SK-N-SH (cell line): ENCODE measurements at regions not wholly inside any gene's neighbourhood (a gene's known extent, or its start where the extent isn't known, plus 50 kb on each side); places are given as distances from the start of the nearest gene placed in this dataset.

ENCODE experiments used
- CTCF ChIA-PET: fragments of 300-600, 350-600 bp; formaldehyde crosslinking; extraction: SDS; loops from one replicate; lab custom pipeline; 2021; lab: Yijun Ruan, JAX
- POLR2A ChIA-PET: fragments of 350-600 bp; sonication (Branson Sonifier 250); formaldehyde crosslinking; extraction: SDS; loops from one replicate; lab custom pipeline; 2020; ENCODE audit warnings: antibody characterized with exemption, inconsistent platforms; lab: Yijun Ruan, JAX
- DNase-seq: peaks from one replicate; pipeline ENCODE4 v3.0.0; 2012
- H2AFZ ChIP-seq: fragments of 200-600 bp; sonication (generic); 2 replicates; pipeline ENCODE4 v1.8.1; 2016; ENCODE audit warnings: antibody characterized with exemption, mild to moderate bottlenecking, low read depth
- H3F3A ChIP-seq: fragments of 200-600 bp; sonication (generic); replicated peaks from 2 replicates; pipeline ENCODE3; 2016; ENCODE audit warnings: antibody characterized with exemption, mild to moderate bottlenecking; ENCODE audit not compliant: insufficient read depth
- H3K27ac ChIP-seq, 2 experiments: fragments of 200-500 bp in 1 of 2; fragments of 200-600 bp in 1 of 2; sonication (Bioruptor generic) in 1 of 2; sonication (generic), shearing (Covaris generic) in 1 of 2; 2 replicates each; pipeline versions ENCODE4 v1.5.1 to v1.6.1; 2014 to 2016; ENCODE audit warnings: low read depth in 2 of 2, inconsistent platforms in 1 of 2, low read length in 1 of 2, mild to moderate bottlenecking in 1 of 2, mixed read lengths in 1 of 2
- H3K27me3 ChIP-seq: fragments of 200-600 bp; sonication (generic), shearing (Covaris generic); 2 replicates; pipeline ENCODE4 v1.6.1; 2016; ENCODE audit warnings: mixed run types; ENCODE audit not compliant: insufficient read depth
- H3K36me3 ChIP-seq, 2 experiments: fragments of 200-500 bp in 1 of 2; fragments of 200-600 bp in 1 of 2; sonication (Bioruptor generic) in 1 of 2; sonication (generic) in 1 of 2; replicated peaks in 1 of 2; 2 replicates each; pipeline versions ENCODE3 to v1.5.1; 2014 to 2016; ENCODE audit warnings: low read length in 1 of 2, mild to moderate bottlenecking in 1 of 2; ENCODE audit not compliant: insufficient read depth in 2 of 2, control insufficient read depth in 1 of 2
- H3K4me1 ChIP-seq, 2 experiments: fragments of 200-500 bp in 1 of 2; fragments of 200-600 bp in 1 of 2; sonication (Bioruptor generic) in 1 of 2; sonication (generic), shearing (Covaris generic) in 1 of 2; 2 replicates each; pipeline versions ENCODE4 v1.5.1 to v1.6.1; 2014 to 2016; ENCODE audit warnings: low read depth in 1 of 2, low read length in 1 of 2, mixed run types in 1 of 2; ENCODE audit not compliant: insufficient read depth in 2 of 2, control insufficient read depth in 1 of 2
- H3K4me2 ChIP-seq: fragments of 200-600 bp; sonication (generic), shearing (Covaris generic); 2 replicates; pipeline ENCODE4 v1.6.1; 2017; ENCODE audit warnings: mixed run types
- H3K4me3 ChIP-seq, 2 experiments: fragments of 200-500 bp in 1 of 2; fragments of 200-600 bp in 1 of 2; sonication (Bioruptor generic) in 1 of 2; sonication (generic), shearing (Covaris generic) in 1 of 2; 2 replicates each; pipeline versions ENCODE4 v1.5.1 to v1.8.1; 2014 to 2016; ENCODE audit warnings: low read depth in 2 of 2, inconsistent platforms in 1 of 2, low read length in 1 of 2, mild to moderate bottlenecking in 1 of 2, mixed read lengths in 1 of 2, moderate library complexity in 1 of 2
- H3K79me2 ChIP-seq: fragments of 200-600 bp; sonication (generic); 2 replicates; pipeline ENCODE4 v1.8.1; 2017; ENCODE audit warnings: mild to moderate bottlenecking; ENCODE audit not compliant: insufficient read depth
- H3K9ac ChIP-seq: fragments of 200-600 bp; sonication (generic); 2 replicates; pipeline ENCODE4 v1.6.1; 2017; ENCODE audit warnings: mixed run types
- H3K9me2 ChIP-seq: fragments of 200-600 bp; sonication (generic); 2 replicates; pipeline ENCODE4 v1.6.1; 2017; ENCODE audit warnings: mixed run types
- H3K9me3 ChIP-seq: fragments of 200-600 bp; sonication (generic); 2 replicates; pipeline ENCODE4 v1.6.1; 2017; ENCODE audit warnings: mixed run types, mild to moderate bottlenecking, moderate library complexity
- H4K20me1 ChIP-seq: fragments of 200-600 bp; sonication (generic); 2 replicates; pipeline ENCODE4 v1.6.1; 2017; ENCODE audit warnings: mild to moderate bottlenecking, mixed run types; ENCODE audit not compliant: insufficient read depth
- ELF1 ChIP-seq: IDR thresholded peaks from 2 replicates; pipeline ENCODE4 v1.4.0; 2012
- EZH2phosphoT487 ChIP-seq: fragments of 200-600 bp; sonication (generic); IDR thresholded peaks from 2 replicates; pipeline ENCODE4 v1.6.1; 2017; ENCODE audit warnings: low read depth, mixed run types, mild to moderate bottlenecking, antibody characterized with exemption, moderate library complexity, borderline replicate concordance
- FOSL2 ChIP-seq: IDR thresholded peaks from 2 replicates; pipeline ENCODE4 v1.4.0; 2012; ENCODE audit warnings: low read depth, mild to moderate bottlenecking, moderate library complexity, borderline replicate concordance
- FOXJ3 ChIP-seq: sonication (generic); formaldehyde crosslinking; IDR thresholded peaks from 2 replicates; pipeline ENCODE4 v1.5.1; 2020; ENCODE audit warnings: mild to moderate bottlenecking, missing genetic modification reagents
- GABPA ChIP-seq: IDR thresholded peaks from 2 replicates; pipeline ENCODE4 v1.4.0; 2012; ENCODE audit warnings: low read depth, mild to moderate bottlenecking
- IRF3 ChIP-seq: fragments of 150-350 bp; IDR thresholded peaks from 2 replicates; pipeline ENCODE4 v1.6.1; 2016; ENCODE audit warnings: mild to moderate bottlenecking, low read depth, low read length
- JUND ChIP-seq: IDR thresholded peaks from 2 replicates; pipeline ENCODE4 v1.4.0; 2012
- MXI1 ChIP-seq: IDR thresholded peaks from 2 replicates; pipeline ENCODE4 v1.6.1; 2012; ENCODE audit warnings: mild to moderate bottlenecking, low read depth, low read length, improper control_type of control experiment
- PBX3 ChIP-seq: IDR thresholded peaks from 2 replicates; pipeline ENCODE4; 2012
- RCOR1 ChIP-seq: fragments of 150-350 bp; IDR thresholded peaks from 2 replicates; pipeline ENCODE4 v1.6.1; 2017; ENCODE audit warnings: antibody characterized with exemption, low read length
- RFX5 ChIP-seq: IDR thresholded peaks from 2 replicates; pipeline ENCODE4 v1.6.1; 2012; ENCODE audit warnings: mild to moderate bottlenecking, improper control_type of control experiment, low read length
- SIN3A ChIP-seq: IDR thresholded peaks from 2 replicates; pipeline ENCODE4 v1.6.1; 2012; ENCODE audit warnings: low read depth, mild to moderate bottlenecking, low read length, moderate library complexity, borderline replicate concordance
- TEAD4 ChIP-seq: IDR thresholded peaks from 2 replicates; pipeline ENCODE4 v1.4.0; 2012; ENCODE audit warnings: mild to moderate bottlenecking, borderline replicate concordance; ENCODE audit not compliant: insufficient read depth
- WGBS: methylation state at CpG from one replicate; pipeline ENCODE4 v1.1.6; 2017; ENCODE audit warnings: low lambda C conversion rate; 5-methylcytosine and 5-hydroxymethylcytosine counted together
- TF ChIP-seq, protein P1 (sequence below): IDR thresholded peaks from 2 replicates; pipeline ENCODE4 v1.4.0; 2012; ENCODE audit warnings: low read depth, borderline replicate concordance
- TF ChIP-seq, protein P2 (sequence below): IDR thresholded peaks from 2 replicates; pipeline ENCODE4 v1.6.1; 2012; ENCODE audit warnings: mild to moderate bottlenecking, low read depth, low read length, moderate library complexity

GRCh38 chr18:70520867-70521266 lies 232.0 kb downstream of the SOCS6 start:
- WGBS: 12% methylated on average over 1 of the region's 1 CpG
- POLR2A ChIA-PET: no interaction called here

GRCh38 chr18:70513502-70514171 lies 224.8 kb downstream of the SOCS6 start:
- WGBS: 58% methylated on average over 8 of the region's 9 CpGs
- no peaks in the 10 kb centered on the region for H3F3A ChIP-seq
- H3K9me2 ChIP-seq: no peaks in the 10 kb centered on the region; the same call in 1 of the 2 replicates
- no peak overlapping the region for H3K27ac ChIP-seq
- no peaks in the 10 kb centered on the region for H3K27me3 ChIP-seq
- H3K4me1 ChIP-seq: no peaks in the 10 kb centered on the region; a peak in 1 of 4 replicates
- no peak for DNase-seq
- TF ChIP-seq JUND: no peak
- no peak overlapping the region for H3K4me3 ChIP-seq
- H3K79me2 ChIP-seq: no peaks in the 10 kb centered on the region
- H4K20me1 ChIP-seq: no peaks in the 10 kb centered on the region
- POLR2A ChIA-PET: no interaction called here
- no peak overlapping the region for H3K4me2 ChIP-seq
- no peak overlapping the region for H3K9ac ChIP-seq
- CTCF ChIA-PET: no interaction called here
- H3K36me3 ChIP-seq: no peaks in the 10 kb centered on the region
- H2AFZ ChIP-seq: no peak overlapping the region
- no peaks in the 10 kb centered on the region for H3K9me3 ChIP-seq

More at GRCh38 chr18:70520867-70521266, 232.0 kb downstream of the SOCS6 start:
- Histone ChIP-seq H3K4me2 (no peak overlapping the region), H3K27ac (no peak overlapping the region), H3K9me2 (no peaks in the 10 kb centered on the region; the same call in 1 of the 2 replicates), H4K20me1 (no peaks in the 10 kb centered on the region), H3K4me3 (no peak overlapping the region), H3K9me3 (no peaks in the 10 kb centered on the region), H3F3A (no peaks in the 10 kb centered on the region), H2AFZ (no peak overlapping the region), H3K27me3 (no peaks in the 10 kb centered on the region; the same call in 1 of the 2 replicates), H3K9ac (no peak overlapping the region), H3K36me3 (no peaks in the 10 kb centered on the region), H3K79me2 (no peaks in the 10 kb centered on the region), H3K4me1 (peaks cover 0 to 5% of the 10 kb centered on the region in 2 experiments; a peak in 2 of 4 replicates)
- no peak for TF ChIP-seq RFX5
- no peak for TF ChIP-seq FOSL2
- no peak for TF ChIP-seq FOXJ3
- TF ChIP-seq IRF3: no peak
- TF ChIP-seq GABPA: no peak
- TF ChIP-seq, protein P1, sequence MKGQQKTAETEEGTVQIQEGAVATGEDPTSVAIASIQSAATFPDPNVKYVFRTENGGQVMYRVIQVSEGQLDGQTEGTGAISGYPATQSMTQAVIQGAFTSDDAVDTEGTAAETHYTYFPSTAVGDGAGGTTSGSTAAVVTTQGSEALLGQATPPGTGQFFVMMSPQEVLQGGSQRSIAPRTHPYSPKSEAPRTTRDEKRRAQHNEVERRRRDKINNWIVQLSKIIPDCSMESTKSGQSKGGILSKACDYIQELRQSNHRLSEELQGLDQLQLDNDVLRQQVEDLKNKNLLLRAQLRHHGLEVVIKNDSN: no peak
- no peak for TF ChIP-seq ELF1
- no peak for TF ChIP-seq RCOR1
- no peak for TF ChIP-seq SIN3A
- DNase-seq: no peak
- CTCF ChIA-PET: interaction anchor here (1.0 kb wide), 1 partner anchor 30 kb away, joined by 3 read pairs; no protein-coding TSS in a partner anchor

DNA sequence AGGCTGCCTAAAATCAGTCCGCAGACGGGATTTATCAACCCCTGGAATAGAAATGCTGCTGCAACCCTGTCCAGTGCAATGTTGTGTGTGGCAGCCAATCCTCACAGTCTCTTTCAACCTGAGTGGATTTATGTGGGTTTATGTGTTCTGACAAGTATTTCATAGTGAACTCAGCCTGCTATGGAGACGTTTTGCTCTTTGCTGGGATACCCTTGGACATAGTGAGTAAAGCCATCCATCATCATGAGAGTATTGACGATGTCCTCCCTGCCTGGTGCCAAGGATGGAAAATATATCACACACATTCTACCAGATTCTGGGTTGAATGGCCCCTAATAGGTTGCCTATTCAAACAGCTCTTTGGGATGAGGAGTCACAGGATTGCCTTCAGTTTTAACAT lies 219.1 kb downstream of the SOCS6 start:
- ChIA-PET POLR2A (no interaction called here), CTCF (interaction anchor here (0.6 to 3.1 kb wide), 2 partner anchors 17 to 1658 kb away, joined by 3 to 9 read pairs; no protein-coding TSS in a partner anchor)
- no peaks in the 10 kb centered on the region for H3K79me2 ChIP-seq
- H3F3A ChIP-seq: no peaks in the 10 kb centered on the region
- H3K27me3 ChIP-seq: no peaks in the 10 kb centered on the region
- H3K9me2 ChIP-seq: no peaks in the 10 kb centered on the region
- H3K4me3 ChIP-seq: no peak overlapping the region
- no peak overlapping the region for H2AFZ ChIP-seq
- 48% methylated on average over 4 of the region's 4 CpGs for WGBS
- no peaks in the 10 kb centered on the region; a peak in 1 of 4 replicates for H3K4me1 ChIP-seq
- H4K20me1 ChIP-seq: no peaks in the 10 kb centered on the region
- no peaks in the 10 kb centered on the region for H3K9me3 ChIP-seq
- H3K27ac ChIP-seq: no peak overlapping the region
- no peak overlapping the region for H3K9ac ChIP-seq
- H3K4me2 ChIP-seq: no peak overlapping the region
- no peaks in the 10 kb centered on the region for H3K36me3 ChIP-seq
- DNase-seq: no peak
- no peak for TF ChIP-seq PBX3
- no peak for TF ChIP-seq EZH2phosphoT487
- no peak for TF ChIP-seq MXI1
- TF ChIP-seq TEAD4: no peak
- TF ChIP-seq, protein P2, sequence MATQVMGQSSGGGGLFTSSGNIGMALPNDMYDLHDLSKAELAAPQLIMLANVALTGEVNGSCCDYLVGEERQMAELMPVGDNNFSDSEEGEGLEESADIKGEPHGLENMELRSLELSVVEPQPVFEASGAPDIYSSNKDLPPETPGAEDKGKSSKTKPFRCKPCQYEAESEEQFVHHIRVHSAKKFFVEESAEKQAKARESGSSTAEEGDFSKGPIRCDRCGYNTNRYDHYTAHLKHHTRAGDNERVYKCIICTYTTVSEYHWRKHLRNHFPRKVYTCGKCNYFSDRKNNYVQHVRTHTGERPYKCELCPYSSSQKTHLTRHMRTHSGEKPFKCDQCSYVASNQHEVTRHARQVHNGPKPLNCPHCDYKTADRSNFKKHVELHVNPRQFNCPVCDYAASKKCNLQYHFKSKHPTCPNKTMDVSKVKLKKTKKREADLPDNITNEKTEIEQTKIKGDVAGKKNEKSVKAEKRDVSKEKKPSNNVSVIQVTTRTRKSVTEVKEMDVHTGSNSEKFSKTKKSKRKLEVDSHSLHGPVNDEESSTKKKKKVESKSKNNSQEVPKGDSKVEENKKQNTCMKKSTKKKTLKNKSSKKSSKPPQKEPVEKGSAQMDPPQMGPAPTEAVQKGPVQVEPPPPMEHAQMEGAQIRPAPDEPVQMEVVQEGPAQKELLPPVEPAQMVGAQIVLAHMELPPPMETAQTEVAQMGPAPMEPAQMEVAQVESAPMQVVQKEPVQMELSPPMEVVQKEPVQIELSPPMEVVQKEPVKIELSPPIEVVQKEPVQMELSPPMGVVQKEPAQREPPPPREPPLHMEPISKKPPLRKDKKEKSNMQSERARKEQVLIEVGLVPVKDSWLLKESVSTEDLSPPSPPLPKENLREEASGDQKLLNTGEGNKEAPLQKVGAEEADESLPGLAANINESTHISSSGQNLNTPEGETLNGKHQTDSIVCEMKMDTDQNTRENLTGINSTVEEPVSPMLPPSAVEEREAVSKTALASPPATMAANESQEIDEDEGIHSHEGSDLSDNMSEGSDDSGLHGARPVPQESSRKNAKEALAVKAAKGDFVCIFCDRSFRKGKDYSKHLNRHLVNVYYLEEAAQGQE: no peak
